SK-N-SH treated with all-trans-retinoic acid at 6 μM for 48 hours (cell line): ENCODE measurements at regions not wholly inside any gene's neighbourhood (a gene's known extent, or its start where the extent isn't known, plus 50 kb on each side); places are given as distances from the start of the nearest gene placed in this dataset.

Experiments used
- ATAC-seq: fragments of 200-7000 bp; cut with Tn5 transposase; 3 replicates; pipeline ENCODE4 v1.9.1; 2020; ENCODE audit warnings: mild to moderate bottlenecking, moderate library complexity
- ARNTL ChIP-seq: fragments of 450-650 bp; formaldehyde crosslinking; IDR thresholded peaks from 2 replicates; pipeline ENCODE4 v1.5.0; 2020; ENCODE audit warnings: low read depth, mild to moderate bottlenecking, moderate library complexity, borderline replicate concordance
- BACH2 ChIP-seq: fragments of 250-450 bp; sonication (Bioruptor Pico); IDR thresholded peaks from 2 replicates; pipeline ENCODE4 v1.9.0; 2021; ENCODE audit warnings: mild to moderate bottlenecking, borderline replicate concordance
- CREB5 ChIP-seq: fragments of 250-450 bp; sonication (Bioruptor Pico); IDR thresholded peaks from 2 replicates; pipeline ENCODE4 v1.5.1; 2020; ENCODE audit warnings: low read depth, mild to moderate bottlenecking, moderate library complexity
- CSRNP3 ChIP-seq: fragments of 250-450 bp; sonication (Bioruptor Pico); IDR thresholded peaks from 2 replicates; pipeline ENCODE4 v1.5.1; 2021; ENCODE audit warnings: mild to moderate bottlenecking, moderate library complexity
- GLIS3 ChIP-seq: fragments of 250-450 bp; sonication (Bioruptor Pico); IDR thresholded peaks from 2 replicates; pipeline ENCODE4 v1.5.0; 2020; ENCODE audit warnings: mild to moderate bottlenecking, moderate library complexity
- PATZ1 ChIP-seq: fragments of 250-450 bp; sonication (Bioruptor Pico); IDR thresholded peaks from 2 replicates; pipeline ENCODE4 v1.8.0; 2020; ENCODE audit warnings: mild to moderate bottlenecking, moderate library complexity, borderline replicate concordance
- POU6F1 ChIP-seq: fragments of 250-450 bp; sonication (Bioruptor Pico); IDR thresholded peaks from 2 replicates; pipeline ENCODE4 v1.8.0; 2021; ENCODE audit warnings: low read depth, mild to moderate bottlenecking, moderate library complexity, borderline replicate concordance
- PPARA ChIP-seq: fragments of 250-450 bp; sonication (Bioruptor Pico); IDR thresholded peaks from 2 replicates; pipeline ENCODE4 v1.5.0; 2020; ENCODE audit warnings: mild to moderate bottlenecking, borderline replicate concordance
- RARB ChIP-seq: fragments of 250-450 bp; sonication (Bioruptor Pico); IDR thresholded peaks from 2 replicates; pipeline ENCODE4 v1.8.0; 2021; ENCODE audit warnings: mild to moderate bottlenecking, moderate library complexity
- SNAI2 ChIP-seq: fragments of 250-450 bp; sonication (Bioruptor Pico); IDR thresholded peaks from 2 replicates; pipeline ENCODE4 v1.5.0; 2020; ENCODE audit warnings: mild to moderate bottlenecking, moderate library complexity
- TOX ChIP-seq: fragments of 250-450 bp; sonication (Bioruptor Pico); IDR thresholded peaks from 2 replicates; pipeline ENCODE4 v1.8.0; 2021; ENCODE audit warnings: mild to moderate bottlenecking, moderate library complexity, borderline replicate concordance
- ZC3H10 ChIP-seq: fragments of 250-450 bp; sonication (Bioruptor Pico); IDR thresholded peaks from 2 replicates; pipeline ENCODE4 v1.5.1; 2021; ENCODE audit warnings: mild to moderate bottlenecking, moderate library complexity
- ZFP3 ChIP-seq: fragments of 250-450 bp; sonication (Bioruptor Pico); IDR thresholded peaks from 2 replicates; pipeline ENCODE4 v1.5.0; 2020; ENCODE audit warnings: mild to moderate bottlenecking, moderate library complexity
- ZFP30 ChIP-seq: fragments of 450-650 bp; formaldehyde crosslinking; IDR thresholded peaks from 2 replicates; pipeline ENCODE4 v1.5.0; 2022; ENCODE audit warnings: mild to moderate bottlenecking, moderate library complexity
- ZNF565 ChIP-seq: fragments of 450-650 bp; formaldehyde crosslinking; conservative IDR thresholded peaks from 2 replicates; pipeline ENCODE4 v1.5.0; 2020; ENCODE audit warnings: low read depth, mild to moderate bottlenecking, moderate library complexity
- ZNF70 ChIP-seq: fragments of 450-650 bp; formaldehyde crosslinking; IDR thresholded peaks from 2 replicates; pipeline ENCODE4 v1.5.0; 2020; ENCODE audit warnings: mild to moderate bottlenecking, moderate library complexity
- ZNF8 ChIP-seq: fragments of 450-650 bp; formaldehyde crosslinking; IDR thresholded peaks from 2 replicates; pipeline ENCODE4 v1.5.0; 2020; ENCODE audit warnings: mild to moderate bottlenecking, moderate library complexity

GRCh38 chr6:77145244-77145643 is 318.0 kb downstream of the HTR1B start:
- ATAC-seq: no peak
- TF ChIP-seq ARNTL (CRISPR knock-in tag) (no peak), PATZ1 (CRISPR knock-in tag) (no peak), ZC3H10 (no peak), TOX (CRISPR knock-in tag) (no peak), PPARA (CRISPR knock-in tag) (no peak)

GRCh38 chr6:77143659-77144447 is 319.4 kb downstream of the HTR1B start:
- TF ChIP-seq ZFP30 (CRISPR knock-in tag): no peak
- no peak for ATAC-seq

GRCh38 chr6:77136086-77136485 is 327.2 kb downstream of the HTR1B start:
- ATAC-seq: no peak
- TF ChIP-seq ZNF70 (CRISPR knock-in tag) (no peak), SNAI2 (CRISPR knock-in tag) (no peak), BACH2 (CRISPR knock-in tag) (no peak), ARNTL (CRISPR knock-in tag) (no peak), PPARA (CRISPR knock-in tag) (no peak), ZNF8 (CRISPR knock-in tag) (no peak)
- TF ChIP-seq, all 23 proteins: peak for 0

- no peak for ATAC-seq
- TF ChIP-seq SNAI2 (CRISPR knock-in tag) (no peak), ARNTL (CRISPR knock-in tag) (no peak), CREB5 (no peak), CSRNP3 (no peak), ZNF565 (CRISPR knock-in tag) (no peak), PPARA (CRISPR knock-in tag) (no peak), PATZ1 (CRISPR knock-in tag) (no peak), ZNF8 (CRISPR knock-in tag) (no peak), TOX (CRISPR knock-in tag) (no peak), GLIS3 (no peak), ZNF70 (CRISPR knock-in tag) (no peak), ZFP3 (no peak), POU6F1 (CRISPR knock-in tag) (no peak), ZC3H10 (no peak), RARB (CRISPR knock-in tag) (no peak)
Measured at GRCh38 chr6:77133031-77133430, 330.3 kb downstream of the HTR1B start.
